Activated naive CD8-positive, alpha-beta T cell treated with anti-CD3 and anti-CD28 coated beads, Interleukin-2, amount 10 ng/mL, durations not matched to agents 7 days and 5 days (primary cell): ENCODE measurements at regions not wholly inside any gene's neighbourhood (a gene's known extent, or its start where the extent isn't known, plus 50 kb on each side); places are given as distances from the start of the nearest gene placed in this dataset.

Experiments used
- ATAC-seq: fragments of 150-1000 bp; cut with Tn5 transposase; one replicate; pipeline ENCODE4 v1.10.0; 2021; ENCODE audit warnings: low read depth, moderate library complexity
- POLR2A ChIA-PET: fragments of 350-600 bp; sonication (Branson Sonifier 250); formaldehyde crosslinking; loops from one replicate; lab custom pipeline; 2021; ENCODE audit warnings: antibody characterized with exemption; lab: Charles Lee
- DNase-seq: peaks from one replicate; pipeline ENCODE4 v3.0.0; 2021
- H3K27ac Mint-ChIP-seq: one replicate; pipeline ENCODE4 v1.8.0; 2022; ENCODE audit warnings: mild to moderate bottlenecking, mixed read lengths
- H3K27me3 Mint-ChIP-seq: one replicate; pipeline ENCODE4 v1.8.0; 2022; ENCODE audit warnings: mild to moderate bottlenecking, moderate library complexity, mixed read lengths
- H3K36me3 Mint-ChIP-seq: one replicate; pipeline ENCODE4 v1.8.0; 2021; ENCODE audit warnings: mild to moderate bottlenecking, mixed read lengths
- H3K4me1 Mint-ChIP-seq: one replicate; pipeline ENCODE4 v1.8.0; 2021; ENCODE audit warnings: mixed read lengths
- H3K4me3 Mint-ChIP-seq: one replicate; pipeline ENCODE4 v1.8.0; 2022; ENCODE audit warnings: mild to moderate bottlenecking, moderate library complexity, mixed read lengths
- H3K9me3 Mint-ChIP-seq: one replicate; pipeline ENCODE4 v1.8.0; 2021; ENCODE audit warnings: mixed read lengths

DNA sequence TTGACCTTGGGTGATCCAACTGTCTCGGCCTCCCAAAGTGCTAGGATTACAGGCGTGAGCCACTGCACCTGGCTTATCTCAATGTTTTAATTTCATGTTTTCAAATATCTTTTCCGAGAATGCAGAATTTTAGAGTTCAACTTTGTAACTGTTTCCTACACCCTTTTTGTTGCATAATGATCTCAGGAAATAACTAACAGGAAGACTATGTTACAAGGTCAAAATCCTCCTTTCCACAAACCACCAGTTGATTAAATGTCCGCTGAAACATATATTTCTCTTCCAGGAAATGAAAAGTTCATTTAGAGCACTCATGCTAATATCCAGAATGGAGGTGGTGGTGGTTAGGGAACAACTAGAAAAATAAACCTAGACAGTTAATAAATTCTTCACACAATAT is 377.8 kb downstream of the PPP4R3C start:
- H3K27ac Mint-ChIP-seq, result no peak overlapping the region
- no peaks in the 10 kb centered on the region for H3K9me3 Mint-ChIP-seq
- DNase-seq, result no peak
- no peak overlapping the region for H3K4me3 Mint-ChIP-seq
- H3K27me3 Mint-ChIP-seq, result no peaks in the 10 kb centered on the region
- POLR2A ChIA-PET, result no interaction called here
- ATAC-seq, result no peak
- H3K4me1 Mint-ChIP-seq, result no peaks in the 10 kb centered on the region
- H3K36me3 Mint-ChIP-seq, result no peaks in the 10 kb centered on the region

DNA sequence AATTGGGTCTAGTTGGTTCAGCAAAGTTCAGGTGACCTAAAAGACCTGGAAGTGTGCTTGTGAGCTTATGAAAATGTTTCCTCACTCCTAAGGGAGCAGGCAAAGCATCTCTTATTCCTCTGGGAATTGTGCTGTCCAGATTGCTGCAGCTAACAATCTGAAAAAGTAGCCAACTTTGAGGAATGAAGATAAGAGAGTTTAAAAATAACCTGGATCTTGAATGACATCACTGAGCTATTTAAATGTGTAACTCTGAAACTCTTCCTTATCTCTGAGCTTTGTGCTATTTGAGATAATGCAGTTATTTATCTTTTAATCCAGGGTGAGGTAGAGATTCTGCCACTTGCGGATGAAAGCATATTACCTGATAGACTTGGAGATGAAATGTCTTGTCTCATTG is 384.8 kb downstream of the PPP4R3C start:
- Mint-ChIP-seq H3K9me3 (no peaks in the 10 kb centered on the region), H3K36me3 (no peaks in the 10 kb centered on the region), H3K27ac (no peak overlapping the region), H3K4me3 (no peak overlapping the region), H3K4me1 (no peaks in the 10 kb centered on the region), H3K27me3 (no peaks in the 10 kb centered on the region)
- no peak for DNase-seq
- ATAC-seq, result no peak
- POLR2A ChIA-PET, result no interaction called here

- Mint-ChIP-seq H3K27ac (no peak overlapping the region), H3K27me3 (no peaks in the 10 kb centered on the region), H3K4me3 (no peak overlapping the region), H3K36me3 (no peaks in the 10 kb centered on the region), H3K9me3 (peaks cover 1% of the 10 kb centered on the region), H3K4me1 (no peaks in the 10 kb centered on the region)
- POLR2A ChIA-PET, result no interaction called here
- ATAC-seq (no peak), DNase-seq (no peak)
Measured at GRCh38 chrX:27057883-27058282, 405.3 kb downstream of the PPP4R3C start.

DNA sequence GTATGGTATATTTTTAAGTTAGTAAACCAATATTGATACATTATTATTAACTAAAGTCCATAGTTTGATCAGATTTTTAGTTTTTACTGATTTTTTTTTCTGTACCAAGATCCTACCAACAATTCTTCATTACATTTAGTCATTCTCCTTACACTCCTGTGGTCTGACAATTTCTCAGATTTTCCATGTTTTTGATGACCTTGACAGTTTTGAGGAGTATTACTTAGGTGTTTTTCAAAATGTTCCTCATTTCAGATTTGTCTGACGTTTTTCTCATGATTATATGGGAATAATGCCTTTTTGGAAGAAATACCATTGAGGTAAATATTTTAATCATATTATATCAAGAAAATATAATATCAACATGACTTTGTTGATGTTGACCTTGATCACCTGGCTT is 423.8 kb downstream of the PPP4R3C start:
- ATAC-seq (no peak), DNase-seq (no peak)
- H3K27ac Mint-ChIP-seq, result no peak overlapping the region
- no peak overlapping the region for H3K4me3 Mint-ChIP-seq
- no peaks in the 10 kb centered on the region for H3K27me3 Mint-ChIP-seq
- no peaks in the 10 kb centered on the region for H3K36me3 Mint-ChIP-seq
- POLR2A ChIA-PET, result no interaction called here
- H3K4me1 Mint-ChIP-seq, result no peaks in the 10 kb centered on the region
- no peaks in the 10 kb centered on the region for H3K9me3 Mint-ChIP-seq

DNA sequence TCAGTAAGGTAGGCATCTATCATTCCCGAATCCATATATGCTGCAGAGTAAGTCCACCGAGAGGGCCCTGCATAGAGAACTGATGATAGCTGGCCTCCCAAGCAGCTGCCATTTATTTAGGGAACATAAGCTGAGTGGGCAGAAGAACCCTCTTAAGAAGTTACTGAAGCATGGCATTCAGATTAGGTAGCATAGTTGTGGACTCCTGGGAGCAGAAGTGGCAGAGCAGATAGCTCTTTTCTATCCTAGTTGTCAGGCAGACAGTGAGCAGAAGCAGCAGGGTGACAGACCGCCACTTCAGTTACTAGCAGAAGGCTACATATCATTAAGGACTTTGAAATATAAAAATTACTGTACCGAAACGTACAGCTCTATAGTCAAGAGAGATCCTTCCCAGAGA is 454.7 kb downstream of the PPP4R3C start:
- ATAC-seq, result no peak
- DNase-seq, result no peak
- POLR2A ChIA-PET, result no interaction called here
- Mint-ChIP-seq H3K36me3 (no peaks in the 10 kb centered on the region), H3K9me3 (peaks cover 1% of the 10 kb centered on the region), H3K4me3 (no peak overlapping the region), H3K4me1 (no peaks in the 10 kb centered on the region), H3K27ac (no peak overlapping the region), H3K27me3 (no peaks in the 10 kb centered on the region)

GRCh38 chrX:26999634-27000033 is 463.5 kb downstream of the PPP4R3C start:
- no peak for DNase-seq
- peaks cover 2% of the 10 kb centered on the region for H3K9me3 Mint-ChIP-seq
- POLR2A ChIA-PET, result no interaction called here
- no peak for ATAC-seq
- H3K36me3 Mint-ChIP-seq, result no peaks in the 10 kb centered on the region
- H3K4me1 Mint-ChIP-seq, result no peaks in the 10 kb centered on the region
- no peaks in the 10 kb centered on the region for H3K27me3 Mint-ChIP-seq
- H3K4me3 Mint-ChIP-seq, result no peak overlapping the region
- no peak overlapping the region for H3K27ac Mint-ChIP-seq

DNA sequence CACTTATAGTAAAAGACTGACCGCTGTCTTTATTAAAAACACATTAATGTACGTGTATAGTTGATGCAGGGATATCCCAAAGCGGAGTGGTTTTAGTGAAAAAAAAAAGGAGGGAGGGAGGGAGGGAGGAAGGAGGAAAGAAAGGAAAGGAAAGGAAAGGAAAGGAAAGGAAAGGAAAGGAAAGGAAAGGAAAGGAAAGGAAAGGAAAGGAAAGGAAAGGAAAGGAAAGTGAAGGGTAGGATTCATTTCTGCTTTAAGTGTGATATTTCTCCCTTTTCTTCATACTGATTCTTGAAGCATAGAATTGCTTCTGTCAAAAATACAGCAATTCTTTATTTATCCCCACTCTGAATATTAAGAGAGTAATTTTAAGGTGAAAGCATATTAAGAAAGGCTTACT is 504.9 kb downstream of the PPP4R3C start:
- Mint-ChIP-seq H3K4me3 (no peak overlapping the region), H3K36me3 (no peaks in the 10 kb centered on the region), H3K27me3 (no peaks in the 10 kb centered on the region), H3K27ac (no peak overlapping the region), H3K9me3 (no peaks in the 10 kb centered on the region), H3K4me1 (no peaks in the 10 kb centered on the region)
- ATAC-seq (no peak), DNase-seq (no peak)
- POLR2A ChIA-PET, result no interaction called here

- DNase-seq (no peak), ATAC-seq (no peak)
- Mint-ChIP-seq H3K4me1 (no peaks in the 10 kb centered on the region), H3K27me3 (no peaks in the 10 kb centered on the region), H3K9me3 (no peaks in the 10 kb centered on the region), H3K4me3 (no peak overlapping the region), H3K27ac (no peak overlapping the region), H3K36me3 (no peaks in the 10 kb centered on the region)
- POLR2A ChIA-PET, result no interaction called here
Measured at GRCh38 chrX:26954029-26954428, 509.1 kb downstream of the PPP4R3C start.

GRCh38 chrX:26952213-26952612 is 510.9 kb downstream of the PPP4R3C start:
- Mint-ChIP-seq H3K4me1 (no peaks in the 10 kb centered on the region), H3K27ac (no peak overlapping the region), H3K9me3 (no peaks in the 10 kb centered on the region), H3K36me3 (no peaks in the 10 kb centered on the region), H3K4me3 (no peak overlapping the region), H3K27me3 (no peaks in the 10 kb centered on the region)
- DNase-seq (no peak), ATAC-seq (no peak)
- POLR2A ChIA-PET, result no interaction called here

GRCh38 chrX:26927419-26927818 is 535.7 kb downstream of the PPP4R3C start:
- DNase-seq (no peak), ATAC-seq (no peak)
- POLR2A ChIA-PET, result no interaction called here
- Mint-ChIP-seq H3K36me3 (no peaks in the 10 kb centered on the region), H3K27ac (no peak overlapping the region), H3K4me3 (no peak overlapping the region), H3K4me1 (no peaks in the 10 kb centered on the region), H3K9me3 (no peaks in the 10 kb centered on the region), H3K27me3 (no peaks in the 10 kb centered on the region)

GRCh38 chrX:26925088-26925487 is 538.1 kb downstream of the PPP4R3C start:
- ATAC-seq, result no peak
- POLR2A ChIA-PET, result no interaction called here
- Mint-ChIP-seq H3K4me1 (no peaks in the 10 kb centered on the region), H3K4me3 (no peak overlapping the region), H3K9me3 (no peaks in the 10 kb centered on the region), H3K27me3 (no peaks in the 10 kb centered on the region), H3K27ac (no peak overlapping the region), H3K36me3 (no peaks in the 10 kb centered on the region)
- no peak for DNase-seq

GRCh38 chrX:26922278-26922677 is 540.9 kb downstream of the PPP4R3C start:
- H3K27ac Mint-ChIP-seq, result no peak overlapping the region
- no peaks in the 10 kb centered on the region for H3K36me3 Mint-ChIP-seq
- POLR2A ChIA-PET, result no interaction called here
- no peaks in the 10 kb centered on the region for H3K27me3 Mint-ChIP-seq
- H3K4me1 Mint-ChIP-seq, result no peaks in the 10 kb centered on the region
- DNase-seq, result no peak
- no peaks in the 10 kb centered on the region for H3K9me3 Mint-ChIP-seq
- no peak for ATAC-seq
- no peak overlapping the region for H3K4me3 Mint-ChIP-seq

DNA sequence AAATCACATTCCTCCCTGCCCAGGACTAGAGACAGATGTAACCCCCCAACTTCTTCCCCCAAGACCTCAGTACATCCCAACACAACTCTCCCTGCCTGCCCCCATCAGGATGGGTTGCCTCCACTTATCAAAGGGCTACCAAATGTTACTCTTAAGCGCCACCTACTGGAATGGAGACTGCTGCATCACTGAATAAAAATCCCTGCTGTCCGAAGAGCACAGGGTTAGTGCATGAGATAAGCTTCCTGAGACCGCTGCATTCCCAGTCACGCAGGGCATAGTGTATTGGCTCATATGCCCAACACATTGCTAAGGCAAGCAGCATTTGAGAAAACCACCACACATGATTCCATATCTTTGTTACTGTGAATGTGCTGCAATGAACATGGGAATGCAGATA is 544.5 kb downstream of the PPP4R3C start:
- Mint-ChIP-seq H3K9me3 (no peaks in the 10 kb centered on the region), H3K4me3 (no peak overlapping the region), H3K27ac (no peak overlapping the region), H3K36me3 (no peaks in the 10 kb centered on the region), H3K27me3 (no peaks in the 10 kb centered on the region), H3K4me1 (no peaks in the 10 kb centered on the region)
- POLR2A ChIA-PET, result no interaction called here
- no peak for ATAC-seq
- DNase-seq, result no peak

GRCh38 chrX:26916991-26917390 is 546.1 kb downstream of the PPP4R3C start:
- no peak overlapping the region for H3K4me3 Mint-ChIP-seq
- no peaks in the 10 kb centered on the region for H3K27me3 Mint-ChIP-seq
- no peaks in the 10 kb centered on the region for H3K36me3 Mint-ChIP-seq
- no peak for DNase-seq
- H3K4me1 Mint-ChIP-seq, result no peaks in the 10 kb centered on the region
- POLR2A ChIA-PET, result no interaction called here
- no peak for ATAC-seq
- no peaks in the 10 kb centered on the region for H3K9me3 Mint-ChIP-seq
- no peak overlapping the region for H3K27ac Mint-ChIP-seq

- Mint-ChIP-seq H3K4me3 (no peak overlapping the region), H3K36me3 (no peaks in the 10 kb centered on the region), H3K27me3 (no peaks in the 10 kb centered on the region), H3K27ac (no peak overlapping the region), H3K4me1 (no peaks in the 10 kb centered on the region), H3K9me3 (no peaks in the 10 kb centered on the region)
- DNase-seq (no peak), ATAC-seq (no peak)
- POLR2A ChIA-PET, result no interaction called here
Measured at GRCh38 chrX:26915064-26915463, 548.1 kb downstream of the PPP4R3C start.
